Transverse colon (tissue), 4 donors: ENCODE measurements at regions not wholly inside any gene's neighbourhood (a gene's known extent, or its start where the extent isn't known, plus 50 kb on each side); places are given as distances from the start of the nearest gene placed in this dataset.

Experiments used
- DNase-seq: peaks from one replicate; pipeline ENCODE4 v3.0.0-alpha.2; 2019
- H3K27ac ChIP-seq, 4 donors: fragments of 200-600 bp; sonication (generic); 2 replicates each; pipeline ENCODE4 v1.5.1; 2016 to 2018; ENCODE audit warnings: inconsistent platforms in 4 of 4
- H3K27me3 ChIP-seq: fragments of 200-600 bp; sonication (generic); 2 replicates; pipeline ENCODE4 v1.5.1; 2017; ENCODE audit warnings: inconsistent platforms
- H3K36me3 ChIP-seq, 4 donors: fragments of 200-600 bp; sonication (generic); 2 replicates each; pipeline ENCODE4 v1.5.1; 2017 to 2019; ENCODE audit warnings: inconsistent platforms in 4 of 4
- H3K4me1 ChIP-seq, 4 donors: fragments of 200-600 bp; sonication (generic); 2 replicates each; pipeline ENCODE4 v1.5.1; 2017 to 2020; ENCODE audit warnings: inconsistent platforms in 4 of 4
- H3K4me3 ChIP-seq, 4 donors: fragments of 200-600 bp; sonication (generic); 1 replicate in 1 of 4; 2 replicates in 3 of 4; pipeline versions ENCODE4 v1.5.1 to v1.6.1; 2017 to 2019; ENCODE audit warnings: inconsistent platforms in 4 of 4
- H3K9me3 ChIP-seq, 2 donors: fragments of 200-600 bp; sonication (generic); 2 replicates each; pipeline ENCODE4 v1.5.1; 2017 to 2019; ENCODE audit warnings: inconsistent platforms in 2 of 2
- EP300 ChIP-seq: sonication (generic); formaldehyde crosslinking; IDR thresholded peaks from one replicate; pipeline ENCODE4 v1.6.1; 2017; ENCODE audit warnings: antibody characterized with exemption, low read depth
- POLR2A ChIP-seq: fragments of 450-650 bp; IDR thresholded peaks from one replicate; pipeline ENCODE4 v1.6.1; 2016; ENCODE audit warnings: antibody characterized with exemption, mild to moderate bottlenecking, moderate library complexity
- POLR2AphosphoS5 ChIP-seq, 3 donors: sonication (generic); formaldehyde crosslinking; IDR thresholded peaks; one replicate each; pipeline ENCODE4 v1.6.1; 2016; ENCODE audit warnings: antibody characterized with exemption in 3 of 3
- WGBS, 2 donors: methylation state at CpG; one replicate each; pipeline ENCODE4 v1.1.5; 2018; ENCODE audit warnings: low coverage in 1 of 2; 5-methylcytosine and 5-hydroxymethylcytosine counted together
- in situ Hi-C, 4 donors: fragments of 200-750 bp; cut with MboI; loops; one replicate each; pipeline versions ENCODE4 v1.15.0 to v1.15.1; 2017; ENCODE audit warnings: low sequenced_read_pairs in 3 of 4, low pct_ligation_motif_present in 1 of 4, low pct_unique_long_range_greater_than_20kb in 1 of 4
- intact Hi-C: fragments of 100-400 bp; cut with DNase I; formaldehyde crosslinking; loops from one replicate; pipeline ENCODE4 v1.15.1; 2023; ENCODE audit warnings: low total_unique reads
- TF ChIP-seq, protein P1 (sequence below), 5 experiments: fragments of 200-600 bp in 3 of 5; fragments of 450-650 bp in 2 of 5; sonication (generic) in 3 of 5; IDR thresholded peaks; 1 replicate in 2 of 5; 2 replicates in 3 of 5; pipeline ENCODE4 v1.5.1; 2016 to 2017; ENCODE audit warnings: antibody characterized with exemption in 5 of 5, inconsistent platforms in 3 of 5, mild to moderate bottlenecking in 2 of 5, moderate library complexity in 1 of 5

DNA sequence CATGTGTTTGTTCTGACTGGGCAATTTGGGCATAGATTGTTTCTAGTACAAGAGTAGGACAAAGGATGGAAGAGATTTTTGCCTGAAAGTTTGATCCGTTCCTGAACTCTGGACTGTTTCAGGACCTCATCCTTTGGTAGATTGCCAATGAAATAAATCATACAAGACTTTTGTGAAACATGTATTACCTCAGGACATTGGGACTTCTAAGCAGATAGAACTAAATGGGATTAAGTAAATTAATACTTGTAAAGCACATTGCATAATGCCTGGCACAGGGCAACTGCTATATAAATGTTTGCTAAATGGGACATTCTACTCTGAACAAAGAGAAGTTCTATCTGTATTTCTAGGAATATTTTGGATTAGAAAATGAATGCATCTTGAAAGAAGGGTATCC lies 164.8 kb upstream of the RPS6KA3 start:
- no peak overlapping the region for H3K27ac ChIP-seq
- intact Hi-C loops: no loop called here
- WGBS, 2 donors: 40% methylated on average over 1 of the region's 1 CpG; no CpG with 5 or more reads in 1 of the 2 donors
- no peak overlapping the region for H3K4me3 ChIP-seq
- no peaks in the 10 kb centered on the region for H3K27me3 ChIP-seq
- no peak for DNase-seq
- no peaks in the 10 kb centered on the region for H3K4me1 ChIP-seq
- H3K36me3 ChIP-seq: no peaks in the 10 kb centered on the region
- no peaks in the 10 kb centered on the region for H3K9me3 ChIP-seq
- TF ChIP-seq EP300 (no peak), POLR2A (no peak), POLR2AphosphoS5 (IDR thresholded peaks at IDR 0.05) (no peak)
- TF ChIP-seq, protein P1, sequence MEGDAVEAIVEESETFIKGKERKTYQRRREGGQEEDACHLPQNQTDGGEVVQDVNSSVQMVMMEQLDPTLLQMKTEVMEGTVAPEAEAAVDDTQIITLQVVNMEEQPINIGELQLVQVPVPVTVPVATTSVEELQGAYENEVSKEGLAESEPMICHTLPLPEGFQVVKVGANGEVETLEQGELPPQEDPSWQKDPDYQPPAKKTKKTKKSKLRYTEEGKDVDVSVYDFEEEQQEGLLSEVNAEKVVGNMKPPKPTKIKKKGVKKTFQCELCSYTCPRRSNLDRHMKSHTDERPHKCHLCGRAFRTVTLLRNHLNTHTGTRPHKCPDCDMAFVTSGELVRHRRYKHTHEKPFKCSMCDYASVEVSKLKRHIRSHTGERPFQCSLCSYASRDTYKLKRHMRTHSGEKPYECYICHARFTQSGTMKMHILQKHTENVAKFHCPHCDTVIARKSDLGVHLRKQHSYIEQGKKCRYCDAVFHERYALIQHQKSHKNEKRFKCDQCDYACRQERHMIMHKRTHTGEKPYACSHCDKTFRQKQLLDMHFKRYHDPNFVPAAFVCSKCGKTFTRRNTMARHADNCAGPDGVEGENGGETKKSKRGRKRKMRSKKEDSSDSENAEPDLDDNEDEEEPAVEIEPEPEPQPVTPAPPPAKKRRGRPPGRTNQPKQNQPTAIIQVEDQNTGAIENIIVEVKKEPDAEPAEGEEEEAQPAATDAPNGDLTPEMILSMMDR (IDR thresholded peaks at IDR 0.05): no peak
- in situ Hi-C loops: loop anchor here in 2 of 4 donors (10.0 to 25.0 kb wide), 2 partner anchors 169 to 187 kb away; partner anchors contain the start of gene RPS6KA3 (in 1 of the 2)

DNA sequence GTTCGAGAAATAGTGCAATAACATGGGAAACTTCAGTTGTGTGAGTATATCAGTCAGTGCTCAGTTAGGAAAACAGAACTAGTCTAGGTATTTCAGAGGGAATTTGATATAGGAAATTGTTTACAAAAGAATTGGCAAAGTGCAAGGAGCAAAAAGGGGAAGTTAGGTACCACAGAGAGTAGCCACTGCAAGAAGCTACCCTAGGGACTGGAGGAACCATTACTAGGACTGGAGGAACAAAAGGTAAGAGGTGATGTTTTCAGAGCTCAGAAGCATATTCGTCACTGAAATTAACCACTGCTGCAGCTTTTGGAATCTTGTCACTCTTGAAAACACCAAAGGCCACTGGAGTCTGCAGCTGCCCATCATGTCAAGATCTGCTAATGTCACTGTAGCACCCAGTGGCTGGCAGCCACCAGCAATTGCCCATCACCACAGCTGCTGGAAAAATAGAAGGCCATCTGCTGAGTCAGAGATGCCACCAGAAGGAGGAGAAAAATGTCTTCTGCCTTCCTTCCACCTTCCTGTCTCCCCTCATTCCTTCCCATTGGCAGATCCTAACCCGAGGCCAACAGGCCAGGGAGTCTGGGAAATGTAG lies 160.6 kb upstream of the RPS6KA3 start:
- Histone ChIP-seq H3K4me1 (no peaks in the 10 kb centered on the region), H3K27me3 (no peaks in the 10 kb centered on the region), H3K27ac (no peak overlapping the region), H3K4me3 (no peak overlapping the region), H3K9me3 (no peaks in the 10 kb centered on the region), H3K36me3 (no peaks in the 10 kb centered on the region)
- intact Hi-C loops: no loop called here
- TF ChIP-seq EP300: no peak
- WGBS, 2 donors: 71 to 86% methylated on average over 1 to 3 of the region's 3 CpGs
- DNase-seq: no peak
- in situ Hi-C loops: loop anchor here in 1 of 4 donors (25.0 kb wide), 1 partner anchor 165 kb away; the partner anchor contains the start of gene RPS6KA3

DNA sequence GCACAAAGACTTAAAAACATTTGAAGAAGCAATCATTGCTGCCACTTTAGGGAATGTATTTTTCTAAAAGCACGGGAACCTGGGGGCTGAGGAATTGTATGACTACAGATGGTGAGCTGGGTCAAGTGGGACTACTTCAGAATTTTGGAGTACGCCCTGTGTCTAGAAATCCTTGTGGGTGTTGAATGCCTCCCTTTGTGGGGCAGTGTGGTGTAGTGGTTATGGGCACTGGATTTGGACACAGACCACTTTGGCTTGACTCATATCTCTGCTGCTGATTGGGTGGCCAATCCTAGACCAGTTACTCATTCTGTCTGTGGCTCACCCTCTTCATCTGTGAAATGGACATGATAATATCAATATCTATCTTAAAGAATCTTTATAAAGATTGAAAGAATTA lies 155.0 kb upstream of the RPS6KA3 start:
- H3K4me1 ChIP-seq: peaks cover 0 to 4% (median 0%) of the 10 kb centered on the region in 4 donors
- in situ Hi-C loops (no loop called here), intact Hi-C loops (no loop called here)
- TF ChIP-seq POLR2AphosphoS5 (IDR thresholded peaks at IDR 0.05): no peak
- TF ChIP-seq POLR2A: no peak
- WGBS, 2 donors: 60% methylated on average over 2 of the region's 2 CpGs; no CpG with 5 or more reads in 1 of the 2 donors
- H3K36me3 ChIP-seq: no peaks in the 10 kb centered on the region
- no peaks in the 10 kb centered on the region for H3K9me3 ChIP-seq
- H3K27me3 ChIP-seq: no peaks in the 10 kb centered on the region
- H3K27ac ChIP-seq: no peak overlapping the region
- no peak for DNase-seq
- no peak overlapping the region for H3K4me3 ChIP-seq

DNA sequence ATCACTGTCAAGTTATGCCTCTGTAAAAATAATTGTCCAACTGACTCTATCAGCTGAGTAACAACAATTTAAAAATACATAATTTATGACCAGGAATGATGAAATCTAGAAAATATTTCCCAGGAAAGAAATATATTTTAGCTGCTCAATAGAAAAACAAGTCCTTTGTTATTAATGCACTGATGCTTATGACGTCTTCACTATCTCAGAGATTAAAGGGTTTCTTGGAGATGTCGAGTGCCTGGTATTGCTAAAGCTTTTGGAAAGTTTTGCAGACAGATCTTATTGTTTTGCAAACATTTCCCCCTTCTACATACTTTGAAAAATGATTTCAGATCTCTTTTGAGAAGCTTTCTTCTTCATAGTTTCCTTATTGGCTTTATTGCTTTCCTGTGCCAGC lies 154.6 kb upstream of the RPS6KA3 start:
- TF ChIP-seq, protein P1 (IDR thresholded peaks at IDR 0.05): no peak
- TF ChIP-seq EP300 (no peak), POLR2AphosphoS5 (IDR thresholded peaks at IDR 0.05) (no peak), POLR2A (no peak)
- Histone ChIP-seq H3K4me1 (peaks cover 0 to 4% (median 0%) of the 10 kb centered on the region in 4 donors), H3K36me3 (no peaks in the 10 kb centered on the region), H3K4me3 (no peak overlapping the region), H3K27ac (no peak overlapping the region), H3K27me3 (no peaks in the 10 kb centered on the region), H3K9me3 (no peaks in the 10 kb centered on the region)
- intact Hi-C loops (no loop called here), in situ Hi-C loops (no loop called here)
- WGBS, 2 donors: 36% methylated on average over 2 of the region's 2 CpGs; no CpG with 5 or more reads in 1 of the 2 donors
- DNase-seq: no peak

DNA sequence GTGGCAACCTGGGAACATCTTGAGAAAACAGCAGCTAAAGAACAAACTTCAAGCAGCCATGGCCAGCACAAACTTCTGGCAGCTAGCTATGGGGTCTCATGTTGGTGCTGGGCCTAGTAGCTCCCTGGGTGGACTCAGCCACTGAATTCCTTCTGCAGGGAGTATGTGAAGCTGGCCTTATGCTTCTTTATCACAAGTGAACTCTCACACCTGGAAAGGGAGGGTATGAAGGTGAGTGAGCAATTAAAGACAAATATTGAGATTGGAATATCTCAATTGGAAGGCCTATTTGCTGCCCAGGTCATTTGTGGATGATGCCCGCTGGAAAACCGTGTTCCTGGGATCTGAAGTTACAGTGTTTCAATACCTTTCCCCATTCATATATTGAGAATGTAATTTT lies 153.3 kb upstream of the RPS6KA3 start:
- H3K27me3 ChIP-seq: no peaks in the 10 kb centered on the region
- no peak overlapping the region for H3K27ac ChIP-seq
- H3K4me1 ChIP-seq: peaks cover 0 to 4% (median 0%) of the 10 kb centered on the region in 4 donors
- in situ Hi-C loops: no loop called here
- DNase-seq: no peak
- TF ChIP-seq POLR2AphosphoS5 (IDR thresholded peaks at IDR 0.05): no peak
- no peak for TF ChIP-seq EP300
- no peak for TF ChIP-seq POLR2A
- TF ChIP-seq, protein P1 (IDR thresholded peaks at IDR 0.05): no peak
- no peak overlapping the region for H3K4me3 ChIP-seq
- no peaks in the 10 kb centered on the region for H3K36me3 ChIP-seq
- no peaks in the 10 kb centered on the region for H3K9me3 ChIP-seq
- intact Hi-C loops: no loop called here
- WGBS, 2 donors: 91 to 100% methylated on average over 2 of the region's 2 CpGs
